K562 (cell line): ENCODE measurements at regions not wholly inside any gene's neighbourhood (a gene's known extent, or its start where the extent isn't known, plus 50 kb on each side); places are given as distances from the start of the nearest gene placed in this dataset.
A peak's percentile ranks its signal among the peaks of the same experiment; 100 is the strongest.

Experiments
- KAT7 ChIP-seq: sonication (generic); formaldehyde crosslinking; IDR thresholded peaks from 2 replicates; pipeline ENCODE4 v1.8.0; 2022; ENCODE audit warnings: missing genetic modification reagents, mild to moderate bottlenecking, borderline replicate concordance
- KAT8 ChIP-seq: fragments of 450-650 bp; IDR thresholded peaks from 2 replicates; pipeline ENCODE4 v1.6.1; 2016; ENCODE audit warnings: low read depth, mild to moderate bottlenecking
- REST ChIP-seq, 2 experiments: fragments of 450-650 bp; formaldehyde crosslinking in 1 of 2; IDR thresholded peaks; 2 replicates each; pipeline versions ENCODE4 v1.4.0 to v1.6.1; 2014 to 2020; ENCODE audit warnings: mild to moderate bottlenecking in 2 of 2, borderline replicate concordance in 1 of 2, low read depth in 1 of 2
- YBX1 ChIP-seq: fragments of 450-650 bp; IDR thresholded peaks from 2 replicates; pipeline ENCODE4 v1.7.1; 2016; ENCODE audit warnings: mild to moderate bottlenecking

- TF ChIP-seq REST (IDR thresholded peaks at IDR 0.05; ENCODE audit: borderline replicate concordance) (peak; percentile 9; the same call in 1 of the 2 replicates), REST (CRISPR knock-in tag; IDR thresholded peaks at IDR 0.05; ENCODE audit: low read depth) (no peak), KAT7 (no peak), YBX1 (no peak), KAT8 (no peak)
Observed at GRCh38 chr18:78319264-78319663, 660.4 kb upstream of the SALL3 start (continued).
